ENCODE measurements at regions not wholly inside any gene's neighbourhood (a gene's known extent, or its start where the extent isn't known, plus 50 kb on each side); places are given as distances from the start of the nearest gene placed in this dataset.

DNA sequence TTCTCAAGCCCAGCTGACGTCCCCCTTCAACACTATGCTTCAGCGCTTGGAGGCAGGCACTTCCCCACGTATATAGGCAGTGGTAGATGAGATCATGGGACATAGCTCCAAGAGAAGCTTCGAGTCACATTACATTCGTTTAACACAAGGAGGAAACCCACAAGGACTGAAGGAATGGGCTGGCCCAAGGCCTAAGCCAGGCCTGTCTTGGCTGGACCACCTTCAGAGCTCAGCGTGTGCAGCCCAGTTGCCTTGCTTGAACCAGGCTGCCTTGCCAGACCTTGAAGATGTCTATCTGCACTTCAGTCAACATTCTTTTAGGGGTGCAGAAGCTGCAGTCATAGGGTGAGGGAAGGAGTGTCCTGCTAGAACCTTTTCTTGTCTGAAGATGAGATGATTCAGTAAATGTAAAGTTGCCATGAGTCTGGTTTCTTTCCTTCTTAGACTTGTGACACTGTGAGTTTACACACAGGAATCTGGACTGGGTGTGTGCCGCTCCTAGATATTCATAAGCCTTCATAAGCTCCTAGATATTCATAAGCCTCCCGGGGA lies 144.1 kb upstream of the RBPJ start:
- Histone ChIP-seq H3K36me3 (ENCODE audit: control insufficient read depth, insufficient read depth, low read length) (no peaks in the 10 kb centered on the region), H3K27ac (ENCODE audit: low read depth, low read length, severe bottlenecking) (no peak overlapping the region), H3K9me3 (ENCODE audit: control insufficient read depth, low read length) (no peaks in the 10 kb centered on the region), H3K4me3 (ENCODE audit: extremely low read depth, insufficient read depth, low read length, poor library complexity, severe bottlenecking) (no peak overlapping the region), H3K4me1 (ENCODE audit: control insufficient read depth, insufficient read depth, low read length, poor library complexity, severe bottlenecking) (peaks cover 9% of the 10 kb centered on the region)
- 64 to 95% methylated on average over 4 to 7 of the region's 8 CpGs for WGBS, 2 experiments (ENCODE audit: insufficient coverage in 2 of 2)

DNA sequence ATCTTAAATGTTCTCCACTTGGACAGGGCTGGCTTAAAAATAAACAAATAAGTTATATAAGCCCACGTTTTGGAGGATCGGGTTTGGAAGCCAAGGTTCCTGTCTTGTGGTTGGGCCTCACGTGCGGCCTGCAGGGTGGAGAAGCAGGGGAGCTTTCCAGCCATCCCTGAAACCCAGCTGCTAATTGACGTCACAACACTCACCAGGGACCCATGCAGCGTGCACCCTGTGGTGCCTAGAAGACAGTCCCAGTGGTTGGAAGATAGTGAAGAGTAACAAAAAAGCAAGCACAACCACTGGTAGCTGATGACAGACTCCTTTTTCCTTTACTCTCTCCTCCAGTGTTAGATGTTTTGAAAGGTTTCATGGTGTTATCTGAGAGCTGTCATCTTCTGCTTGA lies 142.0 kb upstream of the RBPJ start:
- 85 to 100% methylated on average over 2 to 4 of the region's 6 CpGs for WGBS, 2 experiments (ENCODE audit: insufficient coverage in 2 of 2)

DNA sequence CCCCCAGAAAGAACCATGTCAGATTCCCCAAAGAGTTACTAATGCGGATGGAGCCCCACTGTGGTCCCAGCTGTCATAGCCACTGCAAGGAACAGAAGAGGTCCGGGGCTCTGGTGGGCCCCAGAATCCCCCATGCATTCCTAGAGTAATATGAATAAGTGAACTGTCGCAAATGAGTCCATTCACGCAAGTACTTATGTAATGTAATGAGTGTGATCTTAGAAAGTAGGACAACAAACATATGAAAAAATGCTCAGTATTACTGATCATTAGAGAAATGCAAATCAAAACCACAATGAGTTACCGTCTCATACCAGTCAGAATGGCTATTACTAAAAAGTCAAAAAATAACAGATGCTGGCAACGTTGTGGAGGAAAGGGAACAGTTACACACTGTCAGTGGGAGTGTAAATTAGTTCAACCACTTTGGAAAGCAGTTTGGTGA lies 141.5 kb upstream of the RBPJ start:
- no peaks in the 10 kb centered on the region for H3K4me1 ChIP-seq (ENCODE audit: control insufficient read depth, insufficient read depth, low read length, poor library complexity, severe bottlenecking)
- H3K36me3 ChIP-seq (ENCODE audit: control insufficient read depth, insufficient read depth, low read length), result no peaks in the 10 kb centered on the region
- H3K27ac ChIP-seq (ENCODE audit: low read depth, low read length, severe bottlenecking), result no peak overlapping the region
- H3K4me3 ChIP-seq (ENCODE audit: extremely low read depth, insufficient read depth, low read length, poor library complexity, severe bottlenecking), result no peak overlapping the region
- no peaks in the 10 kb centered on the region for H3K9me3 ChIP-seq (ENCODE audit: control insufficient read depth, low read length)
- 100% methylated on average over 1 to 2 of the region's 6 CpGs for WGBS, 2 experiments (ENCODE audit: insufficient coverage in 2 of 2)

More for the DNA sequence above, 142.0 kb upstream of the RBPJ start:
- H3K36me3 ChIP-seq (ENCODE audit: control insufficient read depth, insufficient read depth, low read length), result no peaks in the 10 kb centered on the region
- H3K4me1 ChIP-seq (ENCODE audit: control insufficient read depth, insufficient read depth, low read length, poor library complexity, severe bottlenecking), result peaks cover 4% of the 10 kb centered on the region
- no peak overlapping the region for H3K27ac ChIP-seq (ENCODE audit: low read depth, low read length, severe bottlenecking)
- H3K4me3 ChIP-seq (ENCODE audit: extremely low read depth, insufficient read depth, low read length, poor library complexity, severe bottlenecking), result no peak overlapping the region
- no peaks in the 10 kb centered on the region for H3K9me3 ChIP-seq (ENCODE audit: control insufficient read depth, low read length)

DNA sequence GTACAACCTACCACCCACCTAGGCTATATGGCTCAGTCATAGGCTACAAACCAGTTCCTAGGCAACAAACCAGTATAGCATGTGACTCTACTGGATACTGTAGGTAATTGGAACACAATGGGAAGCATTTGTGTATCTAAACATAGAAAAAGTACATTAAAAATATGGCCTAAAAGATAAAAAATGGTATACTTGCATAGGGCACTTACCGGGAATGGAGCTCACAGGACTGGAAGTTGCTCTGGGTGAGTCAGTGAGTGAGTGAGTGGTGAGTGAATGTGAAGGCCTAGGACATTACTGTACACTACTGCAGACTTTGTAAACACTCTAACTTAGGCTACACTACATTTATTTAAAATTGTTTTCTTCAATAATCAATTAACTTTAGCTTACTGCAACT lies 139.2 kb upstream of the RBPJ start:
- WGBS, 2 experiments (ENCODE audit: insufficient coverage in 2 of 2), result 71 to 100% methylated on average over 1 of the region's 1 CpG

DNA sequence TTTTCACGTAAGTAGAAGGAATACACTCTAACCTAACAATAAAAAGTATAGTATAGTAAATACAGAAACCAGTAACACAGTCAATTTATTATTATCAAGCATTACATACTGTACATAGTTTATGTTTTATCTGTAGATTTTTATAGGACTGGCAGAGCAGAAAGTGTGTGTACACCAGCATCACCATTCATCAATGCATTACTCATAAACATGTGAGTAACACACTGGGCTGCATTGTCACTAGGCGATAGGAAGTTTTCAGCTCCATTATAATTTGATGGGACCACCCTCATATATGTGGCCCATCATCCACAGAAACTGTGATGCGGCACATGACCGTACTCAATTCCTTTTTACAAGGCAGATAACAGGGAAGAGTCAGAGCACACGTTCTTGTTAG lies 137.8 kb upstream of the RBPJ start:
- Histone ChIP-seq H3K27ac (ENCODE audit: low read depth, low read length, severe bottlenecking) (no peak overlapping the region), H3K4me1 (ENCODE audit: control insufficient read depth, insufficient read depth, low read length, poor library complexity, severe bottlenecking) (no peaks in the 10 kb centered on the region), H3K9me3 (ENCODE audit: control insufficient read depth, low read length) (no peaks in the 10 kb centered on the region), H3K4me3 (ENCODE audit: extremely low read depth, insufficient read depth, low read length, poor library complexity, severe bottlenecking) (no peak overlapping the region), H3K36me3 (ENCODE audit: control insufficient read depth, insufficient read depth, low read length) (no peaks in the 10 kb centered on the region)
- 90% methylated on average over 3 to 4 of the region's 5 CpGs for WGBS, 2 experiments (ENCODE audit: insufficient coverage in 2 of 2)

More for the DNA sequence above, 139.2 kb upstream of the RBPJ start:
- no peak overlapping the region for H3K4me3 ChIP-seq (ENCODE audit: extremely low read depth, insufficient read depth, low read length, poor library complexity, severe bottlenecking)
- H3K9me3 ChIP-seq (ENCODE audit: control insufficient read depth, low read length), result no peaks in the 10 kb centered on the region
- H3K4me1 ChIP-seq (ENCODE audit: control insufficient read depth, insufficient read depth, low read length, poor library complexity, severe bottlenecking), result no peaks in the 10 kb centered on the region
- H3K36me3 ChIP-seq (ENCODE audit: control insufficient read depth, insufficient read depth, low read length), result no peaks in the 10 kb centered on the region
- H3K27ac ChIP-seq (ENCODE audit: low read depth, low read length, severe bottlenecking), result no peak overlapping the region

DNA sequence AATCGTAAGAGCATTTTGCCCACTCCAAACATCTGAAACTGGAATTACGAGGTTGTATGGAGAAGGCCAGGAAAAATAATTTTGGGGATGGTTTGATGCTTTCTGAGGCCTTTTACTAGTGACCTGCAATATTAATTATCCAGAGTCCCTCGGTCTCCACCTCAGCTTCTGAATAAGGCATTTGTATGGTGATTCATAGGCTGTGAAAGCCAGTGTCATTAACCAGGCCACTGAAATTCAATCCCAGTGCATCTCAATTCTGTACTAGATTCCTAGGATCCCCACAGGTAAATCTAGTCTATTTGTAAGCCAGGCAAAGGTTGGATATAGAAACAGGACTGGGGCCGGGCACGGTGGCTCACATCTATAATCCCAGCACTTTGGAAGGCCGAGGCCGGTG lies 135.4 kb upstream of the RBPJ start:
- H3K4me3 ChIP-seq (ENCODE audit: extremely low read depth, insufficient read depth, low read length, poor library complexity, severe bottlenecking), result no peak overlapping the region
- no peaks in the 10 kb centered on the region for H3K36me3 ChIP-seq (ENCODE audit: control insufficient read depth, insufficient read depth, low read length)
- H3K4me1 ChIP-seq (ENCODE audit: control insufficient read depth, insufficient read depth, low read length, poor library complexity, severe bottlenecking), result no peaks in the 10 kb centered on the region
- H3K9me3 ChIP-seq (ENCODE audit: control insufficient read depth, low read length), result no peaks in the 10 kb centered on the region
- WGBS, 2 experiments (ENCODE audit: insufficient coverage in 2 of 2), result 82 to 98% methylated on average over 5 to 6 of the region's 7 CpGs
- no peak overlapping the region for H3K27ac ChIP-seq (ENCODE audit: low read depth, low read length, severe bottlenecking)

DNA sequence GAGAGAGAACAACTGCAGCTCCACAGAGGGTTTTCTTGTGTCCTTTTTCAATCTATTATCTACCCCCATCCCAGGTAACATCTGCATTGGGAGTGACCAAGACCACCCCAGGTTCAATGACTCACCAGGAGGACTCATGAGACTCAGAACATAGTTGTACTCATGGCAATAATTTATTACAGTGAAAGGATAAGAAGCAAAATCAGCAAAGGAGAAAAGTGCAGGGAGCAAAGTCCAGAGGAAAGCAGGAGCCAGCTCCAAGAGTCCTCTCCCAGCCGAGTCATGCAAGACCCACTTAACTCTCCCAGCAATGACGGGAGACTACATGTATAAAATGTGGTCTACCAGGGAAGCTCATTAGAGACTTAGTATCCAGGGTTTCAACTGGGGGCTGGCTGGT lies 129.5 kb upstream of the RBPJ start:
- H3K27ac ChIP-seq (ENCODE audit: low read depth, low read length, severe bottlenecking), result no peak overlapping the region
- 73% methylated on average over 2 of the region's 2 CpGs; no CpG with 5 or more reads in 1 of the 2 experiments for WGBS, 2 experiments (ENCODE audit: insufficient coverage in 2 of 2)
- H3K9me3 ChIP-seq (ENCODE audit: control insufficient read depth, low read length), result no peaks in the 10 kb centered on the region

DNA sequence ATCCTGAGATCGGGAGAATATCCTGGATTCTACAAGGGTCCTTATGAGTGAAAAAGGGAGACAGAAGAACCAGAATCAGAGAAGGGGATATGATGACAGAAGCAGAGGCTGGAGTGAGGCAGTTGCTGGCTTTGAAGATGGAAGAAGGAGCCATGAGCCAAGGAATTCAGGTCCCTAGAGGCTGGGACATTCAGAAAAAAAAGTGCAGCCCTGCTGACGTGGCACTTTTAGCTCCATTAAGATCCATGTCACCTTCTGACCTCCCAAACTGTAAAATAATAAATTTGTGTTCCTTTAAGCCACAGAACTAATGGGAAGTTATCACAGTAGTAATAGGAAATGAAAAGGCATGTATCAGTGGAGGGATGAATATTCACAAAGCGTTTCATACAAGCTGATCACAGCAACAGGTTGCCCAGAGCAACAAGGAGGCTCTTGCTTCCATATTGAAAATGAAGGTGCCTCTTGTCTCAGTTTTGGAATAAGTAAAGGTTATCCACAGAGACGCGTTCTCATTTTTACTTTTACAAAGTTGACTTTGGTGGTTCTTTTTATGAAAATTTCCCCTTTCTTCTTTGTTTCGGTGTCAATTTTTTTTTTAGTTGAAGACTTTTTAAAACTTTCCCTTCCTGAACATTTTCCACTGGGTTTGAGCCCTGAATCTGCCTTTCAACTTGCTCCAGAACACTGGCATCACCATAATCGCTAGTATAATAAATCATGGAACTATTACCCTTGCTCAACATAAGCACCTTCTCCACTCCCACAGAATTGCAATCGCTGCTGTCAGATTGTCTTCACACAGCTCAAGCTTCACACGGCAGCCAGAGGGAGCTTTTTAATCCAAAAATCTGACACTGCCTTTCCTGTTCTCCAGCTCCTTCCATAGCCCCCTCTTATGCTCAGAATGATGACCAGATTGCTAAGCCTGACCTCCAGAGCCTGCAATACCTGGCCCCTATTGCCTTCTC lies 127.6 kb upstream of the RBPJ start:
- H3K4me1 ChIP-seq (ENCODE audit: control insufficient read depth, insufficient read depth, low read length, poor library complexity, severe bottlenecking), result peaks cover 6% of the 10 kb centered on the region
- H3K36me3 ChIP-seq (ENCODE audit: control insufficient read depth, insufficient read depth, low read length), result no peaks in the 10 kb centered on the region
- H3K4me3 ChIP-seq (ENCODE audit: extremely low read depth, insufficient read depth, low read length, poor library complexity, severe bottlenecking), result no peak overlapping the region
- 85 to 94% methylated on average over 6 to 8 of the region's 9 CpGs for WGBS, 2 experiments (ENCODE audit: insufficient coverage in 2 of 2)
- no peak overlapping the region for H3K27ac ChIP-seq (ENCODE audit: low read depth, low read length, severe bottlenecking)
- H3K9me3 ChIP-seq (ENCODE audit: control insufficient read depth, low read length), result no peaks in the 10 kb centered on the region

More for the DNA sequence above, 129.5 kb upstream of the RBPJ start:
- Histone ChIP-seq H3K4me1 (ENCODE audit: control insufficient read depth, insufficient read depth, low read length, poor library complexity, severe bottlenecking) (no peaks in the 10 kb centered on the region), H3K4me3 (ENCODE audit: extremely low read depth, insufficient read depth, low read length, poor library complexity, severe bottlenecking) (no peak overlapping the region), H3K36me3 (ENCODE audit: control insufficient read depth, insufficient read depth, low read length) (no peaks in the 10 kb centered on the region)

DNA sequence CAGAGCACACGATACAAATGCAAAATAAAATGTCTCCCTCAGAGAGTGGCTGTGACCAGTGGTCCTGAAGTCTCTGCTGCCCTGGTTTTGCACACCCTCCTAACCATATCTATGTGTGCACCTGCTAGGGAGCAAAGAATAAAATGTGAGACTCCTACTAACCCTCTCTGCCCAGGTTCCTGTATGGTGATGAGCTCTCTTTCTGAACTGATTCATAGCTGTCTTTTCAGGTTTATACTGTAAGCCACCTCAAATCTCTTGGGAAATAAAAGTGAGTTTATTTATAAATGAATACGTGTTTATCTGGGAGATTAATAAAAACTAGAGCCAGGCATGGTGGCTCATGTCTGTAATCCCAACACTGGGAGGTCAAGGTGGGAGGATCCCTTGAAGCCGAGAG lies 126.0 kb upstream of the RBPJ start:
- 91 to 95% methylated on average over 3 of the region's 3 CpGs for WGBS, 2 experiments (ENCODE audit: insufficient coverage in 2 of 2)
- no peak overlapping the region for H3K27ac ChIP-seq (ENCODE audit: low read depth, low read length, severe bottlenecking)
- H3K36me3 ChIP-seq (ENCODE audit: control insufficient read depth, insufficient read depth, low read length), result no peaks in the 10 kb centered on the region
- peaks cover 6% of the 10 kb centered on the region for H3K4me1 ChIP-seq (ENCODE audit: control insufficient read depth, insufficient read depth, low read length, poor library complexity, severe bottlenecking)
- H3K9me3 ChIP-seq (ENCODE audit: control insufficient read depth, low read length), result no peaks in the 10 kb centered on the region
- H3K4me3 ChIP-seq (ENCODE audit: extremely low read depth, insufficient read depth, low read length, poor library complexity, severe bottlenecking), result no peak overlapping the region

DNA sequence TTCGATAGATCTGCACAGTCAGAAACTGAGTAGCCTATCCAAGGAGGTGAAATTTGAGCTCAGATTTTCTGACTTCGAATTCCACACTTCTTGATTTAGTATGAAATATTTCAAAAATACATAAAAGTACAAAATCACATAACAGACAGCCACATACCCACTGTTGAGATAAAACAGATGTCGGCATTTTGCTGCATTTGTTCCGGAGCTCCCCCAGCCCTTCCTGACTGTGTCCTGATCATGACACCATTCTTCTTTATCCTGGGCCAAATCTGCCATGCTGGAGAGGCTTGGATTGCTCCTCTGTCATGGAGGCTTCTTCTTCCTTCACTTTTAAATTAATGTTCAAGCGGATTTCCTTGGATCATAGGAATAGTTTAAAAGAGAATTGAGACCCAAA lies 124.2 kb upstream of the RBPJ start:
- no peak overlapping the region for H3K4me3 ChIP-seq (ENCODE audit: extremely low read depth, insufficient read depth, low read length, poor library complexity, severe bottlenecking)
- H3K9me3 ChIP-seq (ENCODE audit: control insufficient read depth, low read length), result no peaks in the 10 kb centered on the region
- peaks cover 6% of the 10 kb centered on the region for H3K4me1 ChIP-seq (ENCODE audit: control insufficient read depth, insufficient read depth, low read length, poor library complexity, severe bottlenecking)
- H3K27ac ChIP-seq (ENCODE audit: low read depth, low read length, severe bottlenecking), result no peak overlapping the region
- H3K36me3 ChIP-seq (ENCODE audit: control insufficient read depth, insufficient read depth, low read length), result no peaks in the 10 kb centered on the region
- 100% methylated on average over 1 to 2 of the region's 5 CpGs for WGBS, 2 experiments (ENCODE audit: insufficient coverage in 2 of 2)
